ENCODE measurements at regions not wholly inside any gene's neighbourhood (a gene's known extent, or its start where the extent isn't known, plus 50 kb on each side); places are given as distances from the start of the nearest gene placed in this dataset.
A peak's percentile ranks its signal among the peaks of the same experiment; 100 is the strongest.

DNA sequence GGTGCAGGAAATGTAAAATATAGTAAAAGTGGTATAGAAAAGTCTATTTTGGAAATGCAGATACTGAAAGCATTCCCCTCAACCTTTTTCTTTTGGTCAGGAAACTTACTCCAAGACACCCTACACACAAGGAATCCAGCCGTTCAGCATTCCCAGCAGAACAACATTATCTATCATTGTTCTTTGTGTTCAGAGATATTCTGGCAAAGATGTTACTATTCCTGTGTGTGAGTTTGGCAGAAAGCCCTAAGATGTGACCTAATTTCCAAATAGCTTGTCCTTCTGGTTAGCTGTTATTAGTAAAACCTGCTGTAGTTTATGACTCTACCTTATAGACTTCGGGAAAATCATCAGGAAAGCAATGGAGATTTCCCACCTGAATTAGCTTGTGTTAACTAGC, 78.1 kb upstream of the PELI1 start:
- no peak for DNase-seq

DNA sequence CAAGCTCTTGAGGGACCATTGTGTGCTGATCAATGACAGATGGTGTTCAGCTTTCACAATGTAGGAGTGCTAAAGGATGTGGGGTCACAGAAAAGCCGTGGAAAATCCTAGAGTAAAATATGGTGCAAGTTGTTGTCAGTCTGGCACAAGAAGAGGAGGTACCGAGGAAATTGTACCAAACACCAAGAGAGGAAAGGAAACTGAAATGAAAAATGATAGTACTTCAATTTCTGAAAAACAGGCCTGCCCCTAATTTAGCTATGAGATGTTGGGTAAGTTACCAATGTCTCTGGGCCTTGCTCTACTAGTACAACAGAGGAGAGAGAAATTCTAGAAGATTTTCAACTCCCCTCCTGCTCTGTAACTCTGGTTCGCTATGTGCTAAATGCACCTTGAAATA, 78.8 kb upstream of the PELI1 start:
- DNase-seq = no peak

DNA sequence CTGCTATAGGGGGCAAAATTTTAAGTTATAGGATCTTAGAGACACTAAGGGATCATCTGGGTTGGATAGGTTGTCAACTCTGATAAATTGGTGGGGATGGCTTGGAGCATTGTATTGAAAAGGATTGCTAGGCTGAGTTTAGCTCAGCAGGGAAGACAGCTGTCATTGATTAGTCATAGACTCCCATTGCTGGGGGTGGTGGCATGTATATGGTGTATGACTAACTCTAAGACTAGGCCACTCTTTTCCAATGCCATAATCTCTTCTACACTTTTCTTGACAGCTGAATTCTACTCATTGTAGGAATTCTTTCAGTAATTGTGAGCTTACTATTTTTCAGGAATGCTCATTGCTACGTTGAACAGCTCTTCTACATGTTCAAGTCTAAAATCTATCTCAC, 81.3 kb upstream of the PELI1 start:
- DNase-seq = no peak

DNA sequence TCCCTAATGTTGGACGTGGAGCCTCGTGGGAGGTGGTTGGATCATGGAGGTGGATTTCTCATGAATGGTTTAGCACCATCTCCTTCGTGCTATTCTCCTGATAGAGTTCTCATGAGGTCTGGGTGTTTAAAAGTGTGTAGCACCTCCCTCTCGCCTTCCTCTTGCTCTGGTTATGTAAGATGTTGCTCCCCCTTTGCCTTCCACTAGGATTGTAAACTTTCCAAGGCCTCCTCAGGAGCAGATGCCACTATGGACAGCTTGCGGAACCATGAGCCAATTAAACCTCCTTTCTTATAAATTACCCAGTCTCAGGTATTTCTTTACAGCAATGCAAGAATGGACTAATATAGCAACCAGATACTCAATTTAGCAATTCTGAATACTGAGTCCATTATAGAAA, 82.4 kb upstream of the PELI1 start:
- no peak for DNase-seq

DNA sequence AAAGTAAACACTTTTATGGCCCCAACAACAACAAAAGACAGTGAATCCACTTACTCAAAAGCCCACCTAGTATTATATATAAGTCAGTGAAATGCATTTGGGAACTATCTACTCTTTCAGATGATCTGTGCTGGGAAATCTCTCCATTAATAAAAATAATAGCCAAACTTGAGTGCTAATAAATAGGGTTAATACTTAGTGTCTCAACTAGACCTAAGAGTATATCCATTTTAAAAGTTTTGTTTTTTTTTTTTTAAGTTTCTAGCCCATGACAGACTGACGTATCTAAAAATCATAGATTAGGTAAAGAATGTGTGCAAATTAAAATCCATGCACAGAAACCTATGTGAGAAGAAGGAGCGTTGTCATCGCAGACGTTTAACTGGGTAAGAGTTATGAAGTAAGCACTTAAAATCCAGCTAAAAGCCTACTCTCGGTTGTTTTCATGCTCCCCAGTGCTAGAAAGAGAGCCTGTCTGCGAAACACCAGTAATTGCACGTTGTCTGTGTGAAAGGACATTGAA, 83.4 kb upstream of the PELI1 start:
- DNase-seq = no peak

DNA sequence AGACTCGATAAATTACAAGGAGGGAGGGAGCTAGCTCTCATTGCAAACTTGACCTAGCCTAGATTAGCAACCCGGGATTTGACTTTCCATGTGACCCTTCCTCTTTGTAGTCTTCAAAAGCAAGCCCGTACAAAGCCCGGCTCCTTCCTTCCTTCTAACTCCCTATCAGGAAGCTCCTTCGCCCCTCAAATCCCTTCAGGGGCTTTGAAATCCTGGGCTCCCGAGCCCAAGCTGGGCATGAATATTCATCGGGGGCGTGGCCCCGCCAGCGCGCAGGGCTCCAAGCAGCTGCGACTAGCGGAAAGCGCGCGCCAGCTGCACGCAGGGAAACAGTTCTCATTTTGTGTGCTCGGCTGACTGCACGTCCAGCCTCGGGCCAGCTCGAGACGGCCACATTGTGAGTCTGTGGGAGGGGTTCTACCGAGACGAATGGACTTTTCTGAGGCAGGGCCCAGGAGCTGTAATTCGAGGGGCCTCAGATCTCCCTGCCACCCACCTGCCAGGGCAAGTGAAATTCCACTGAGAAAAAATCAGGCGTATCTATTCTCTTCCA, 84.0 kb upstream of the PELI1 start:
- peak; percentile 47 for DNase-seq

DNA sequence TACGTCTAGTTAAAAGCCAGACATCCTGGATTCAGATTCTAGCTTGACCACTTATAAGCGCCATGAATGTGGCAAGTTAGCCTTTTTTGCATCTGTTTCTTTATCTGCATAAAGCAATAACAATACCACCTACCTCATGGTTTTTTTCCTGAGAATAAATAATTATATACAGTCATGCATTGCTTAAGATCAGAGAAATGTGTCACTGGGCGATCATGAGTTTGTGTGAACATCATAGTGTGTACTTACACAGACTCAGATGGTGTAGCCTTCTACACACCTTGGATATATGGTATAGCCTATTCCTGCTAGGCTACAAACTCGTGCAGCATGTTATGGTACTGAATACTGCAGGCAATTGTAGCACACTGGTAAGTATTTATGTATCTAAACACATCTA, 84.7 kb upstream of the PELI1 start:
- no peak for DNase-seq

DNA sequence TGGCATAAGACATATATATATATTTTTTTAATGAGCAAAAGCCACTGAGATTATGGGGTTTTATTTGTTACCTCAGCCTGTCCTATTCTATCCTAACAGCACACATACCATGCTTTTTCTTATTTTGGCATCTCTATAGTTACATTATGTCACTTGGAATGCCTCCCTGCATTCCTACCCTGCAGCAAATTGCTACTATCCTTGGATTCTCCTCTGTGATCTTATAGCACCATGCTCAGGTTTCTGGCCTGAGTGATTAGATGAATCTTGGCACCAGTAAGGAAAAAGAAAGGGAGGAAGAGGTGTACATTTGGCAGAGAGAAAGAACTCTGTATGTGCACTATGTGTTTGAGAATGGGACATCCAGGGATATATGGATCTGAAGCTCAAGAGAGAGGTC, 86.3 kb upstream of the PELI1 start:
- DNase-seq = no peak

DNA sequence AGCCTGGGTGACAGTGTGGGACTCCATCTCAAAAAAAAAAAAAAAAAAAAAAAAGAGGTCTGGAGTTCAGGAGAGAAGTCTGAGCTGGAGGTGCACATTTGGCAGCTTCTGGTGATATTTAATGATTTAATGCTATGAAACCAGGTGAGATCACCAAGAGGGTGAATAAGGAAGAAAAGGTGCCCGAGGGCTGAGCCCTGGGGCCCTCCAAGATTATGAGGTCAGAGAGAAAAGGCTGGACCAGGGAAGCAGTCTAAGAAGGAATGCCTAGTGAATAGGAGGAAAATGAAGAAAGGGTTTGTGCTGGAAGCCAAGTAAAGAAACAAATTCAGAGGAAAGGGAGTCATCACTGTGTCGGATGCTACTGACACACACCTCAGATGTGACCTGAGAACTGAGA, 88.0 kb upstream of the PELI1 start:
- DNase-seq = no peak

DNA sequence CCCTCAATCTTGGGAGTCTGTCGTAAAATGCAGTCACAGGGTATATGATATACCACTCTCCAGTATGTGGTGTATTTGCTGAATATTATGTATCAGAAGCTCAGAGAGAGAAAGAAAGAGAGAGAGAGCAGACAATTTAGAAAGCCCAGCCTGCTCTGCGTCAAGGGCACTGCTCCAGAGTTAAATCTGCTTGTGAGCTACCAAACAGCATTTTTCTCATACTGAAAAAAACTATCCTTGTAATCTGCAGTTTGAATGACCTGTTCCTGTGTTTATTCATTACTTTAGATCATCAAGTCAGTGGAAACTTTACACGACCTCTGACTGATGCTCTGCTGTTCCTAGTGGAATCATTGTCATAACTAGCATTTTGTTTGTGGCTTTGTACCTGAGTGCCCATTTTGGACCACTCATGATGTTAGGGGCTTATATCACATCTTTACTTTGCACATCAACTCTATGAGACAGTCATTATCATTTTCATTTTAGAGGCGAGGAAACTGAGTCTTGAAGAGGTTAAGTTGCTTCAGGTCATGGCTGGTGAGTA, 89.2 kb upstream of the PELI1 start:
- no peak for DNase-seq

DNA sequence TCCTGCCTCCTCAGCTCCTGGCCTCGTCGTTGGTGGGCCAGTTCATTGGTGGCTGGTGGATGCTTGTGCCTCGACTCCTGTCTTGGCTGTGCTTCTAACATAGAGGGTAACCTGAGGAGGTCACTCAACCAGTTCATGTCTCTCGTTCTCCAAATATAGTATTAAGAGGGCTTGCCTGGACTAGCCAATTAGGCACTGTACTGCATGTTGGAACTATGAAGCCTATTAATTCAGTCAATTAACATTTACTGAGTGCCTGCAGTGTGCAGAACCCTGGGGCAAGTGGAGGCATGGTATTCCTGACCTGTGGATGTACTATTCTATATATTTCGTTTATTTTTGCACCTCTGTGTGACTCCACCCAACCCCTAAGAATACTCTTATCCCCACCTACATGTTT, 89.9 kb upstream of the PELI1 start:
- no peak for DNase-seq

DNA sequence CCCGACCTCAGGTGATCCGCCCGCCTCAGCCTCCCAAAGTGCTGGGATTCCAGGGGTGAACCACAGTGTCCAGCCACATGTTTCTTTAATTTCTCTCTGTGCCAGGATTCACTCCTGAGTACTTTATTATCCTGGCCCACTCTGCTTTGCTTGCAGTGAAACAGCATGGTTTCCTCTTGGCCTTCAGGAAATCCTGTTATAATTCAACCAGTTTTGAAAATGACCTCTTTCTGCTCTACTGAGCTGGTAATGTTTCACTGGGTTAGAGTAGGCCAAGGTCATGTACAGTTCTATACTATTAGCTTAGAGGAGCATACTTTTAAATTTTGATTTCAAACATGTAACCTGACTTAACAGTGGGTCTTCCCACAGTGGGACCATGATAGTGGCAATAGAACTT, 90.6 kb upstream of the PELI1 start:
- DNase-seq = no peak

DNA sequence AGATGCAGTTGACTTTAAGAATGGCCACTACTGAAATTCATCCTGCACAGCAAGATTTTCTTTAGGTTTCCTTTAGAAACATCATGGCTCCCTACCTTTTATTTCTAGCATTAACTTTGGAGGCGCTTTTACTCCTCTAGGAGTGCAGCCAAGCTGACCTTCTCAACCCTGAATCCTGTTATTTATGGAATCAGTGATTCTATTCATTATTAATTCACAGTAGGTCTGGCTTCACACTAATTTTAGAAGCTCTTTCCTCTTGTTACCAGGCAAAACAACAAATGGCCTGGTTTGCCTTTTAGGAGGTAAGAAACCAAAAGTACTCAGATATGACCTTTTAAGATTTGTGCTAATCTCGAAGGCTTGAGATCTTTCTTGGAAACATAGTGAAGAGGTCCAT, 93.0 kb upstream of the PELI1 start:
- no peak for DNase-seq

DNA sequence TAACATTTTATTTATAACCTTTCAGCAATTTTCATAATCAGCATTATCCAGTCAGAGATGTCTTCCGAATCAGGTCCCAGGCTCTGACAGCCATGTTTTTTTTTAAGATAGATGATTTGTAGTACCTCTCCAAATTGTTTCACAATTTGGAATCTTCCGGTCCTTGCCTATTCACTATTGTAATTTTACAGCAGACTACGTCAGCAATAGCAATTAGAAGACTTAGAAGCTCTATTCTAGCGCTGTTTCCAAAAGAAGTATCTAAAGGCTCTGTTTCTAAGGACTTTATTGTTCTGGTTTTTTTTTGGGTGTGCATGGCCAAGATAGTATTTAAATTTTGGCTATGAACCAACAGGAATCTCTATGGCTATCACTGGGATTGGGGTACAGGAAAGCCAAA, 94.6 kb upstream of the PELI1 start:
- DNase-seq = no peak

DNA sequence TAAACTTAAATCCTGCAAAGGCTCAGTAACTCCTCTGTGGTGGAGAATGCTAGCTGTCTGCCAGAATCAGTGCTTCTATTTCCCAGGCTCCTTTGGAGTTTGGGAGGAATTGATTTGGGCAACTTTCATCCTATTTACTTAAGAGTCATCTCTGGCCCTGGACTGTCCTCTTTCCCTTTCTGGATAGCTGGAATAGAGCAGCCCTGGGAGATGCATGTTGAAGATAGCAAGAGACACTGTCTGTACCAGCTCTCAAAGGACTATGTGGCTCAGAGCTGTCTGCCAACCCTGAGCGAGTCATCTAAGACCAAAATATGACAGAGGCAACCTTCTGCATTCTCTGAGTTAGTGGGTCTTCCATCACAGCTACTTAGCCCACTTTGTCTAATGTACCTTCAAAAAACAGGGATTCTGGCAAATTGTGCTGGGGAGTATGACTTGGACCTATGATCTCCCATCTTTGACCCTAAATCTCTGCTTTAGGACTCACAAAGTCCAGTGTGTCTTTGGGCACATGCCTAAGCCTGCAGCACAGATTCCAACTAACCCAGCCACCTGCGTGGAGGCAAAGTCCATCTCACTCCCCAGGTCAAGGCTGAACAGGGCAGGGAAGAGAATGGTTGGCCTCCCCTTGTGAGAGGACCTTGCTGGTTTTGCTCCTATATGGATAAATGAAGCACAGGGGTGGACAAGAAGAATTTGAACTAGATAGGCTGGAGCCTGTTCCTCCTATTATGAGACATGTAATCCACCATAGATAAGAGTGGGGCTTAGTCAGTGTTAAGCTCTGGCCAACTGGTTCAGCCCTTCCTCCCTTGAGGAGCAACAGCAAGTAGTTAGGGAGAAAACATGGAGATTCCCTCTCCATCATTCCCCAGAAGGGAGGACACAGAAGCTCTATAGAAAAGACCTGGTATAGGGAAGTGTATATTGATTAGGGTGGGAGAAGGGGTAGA, 99.1 kb upstream of the PELI1 start:
- no peak for DNase-seq

DNA sequence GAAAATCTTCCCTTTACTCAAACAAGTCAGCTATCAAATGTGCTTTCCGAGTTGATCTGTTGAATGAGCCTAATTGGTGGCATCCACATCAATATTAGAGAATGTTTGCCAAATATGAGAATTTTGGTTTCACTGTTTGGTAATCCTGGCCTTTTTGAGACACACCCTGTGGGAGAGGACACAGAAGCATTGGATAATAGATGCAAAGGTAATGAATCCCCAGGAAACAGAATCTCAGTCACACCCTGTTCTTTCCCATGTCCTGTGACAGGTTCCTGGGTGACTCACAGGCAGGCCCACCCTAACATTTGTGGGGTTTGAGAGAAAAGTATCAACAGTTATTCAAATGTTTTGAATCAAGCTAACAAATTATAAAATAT, 99.8 kb upstream of the PELI1 start:
- no peak for DNase-seq

DNA sequence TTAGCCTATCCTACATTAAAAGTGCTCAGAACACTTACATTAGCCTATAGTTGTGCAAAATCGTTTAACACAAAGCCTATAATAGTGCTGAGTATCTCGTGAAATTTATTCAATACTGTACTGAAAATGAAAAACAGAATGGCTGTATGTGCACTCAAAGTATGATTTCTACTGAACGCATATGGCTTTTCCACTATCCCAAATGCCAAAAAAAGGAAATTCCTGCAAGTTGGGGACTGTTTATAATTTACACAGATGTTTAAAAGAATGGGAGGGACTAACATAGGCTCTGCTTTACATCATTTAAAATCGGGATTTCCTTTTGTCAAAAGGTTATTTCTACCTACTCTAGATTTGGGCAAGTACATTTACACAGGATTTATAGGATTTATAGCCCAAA, 101.4 kb upstream of the PELI1 start:
- no peak for DNase-seq

DNA sequence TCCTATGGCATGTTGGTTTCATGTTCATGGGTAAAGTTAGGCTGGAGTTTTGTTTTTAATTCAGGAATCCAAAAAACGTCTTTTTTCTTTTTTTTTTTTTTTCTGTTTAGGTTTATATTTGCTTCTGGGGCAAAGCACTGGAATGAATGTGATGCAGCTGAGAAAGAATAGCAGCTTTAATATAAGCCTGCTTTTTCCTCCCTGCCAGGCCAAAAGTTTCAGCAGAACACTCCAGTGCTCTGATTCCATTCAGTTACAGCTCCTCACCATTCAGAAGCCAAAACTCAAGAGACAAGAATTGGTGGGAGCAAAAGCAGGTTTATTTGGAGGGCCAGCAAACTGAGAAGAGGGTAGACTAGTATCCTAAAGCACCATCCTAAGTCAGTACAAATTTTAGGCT, 102.7 kb upstream of the PELI1 start:
- DNase-seq = no peak

DNA sequence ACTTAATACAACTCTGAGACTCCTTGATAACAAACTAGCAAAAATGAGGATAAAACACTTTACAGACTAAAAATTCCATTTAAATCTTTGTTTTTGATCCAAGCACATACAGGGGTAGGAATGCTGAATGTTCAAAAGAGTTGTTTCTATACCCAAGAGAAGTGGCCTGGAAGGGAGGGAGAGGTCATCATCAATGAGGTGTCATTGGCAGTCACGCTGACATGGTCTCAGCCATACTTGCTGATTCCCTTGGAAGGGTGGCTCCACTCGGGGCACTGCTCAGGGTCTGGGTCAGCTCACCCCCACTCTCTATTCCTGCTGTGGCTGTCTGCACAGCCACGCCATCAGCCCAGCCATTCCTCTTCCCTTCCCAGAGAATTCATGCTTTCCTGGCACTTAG, 105.2 kb upstream of the PELI1 start:
- no peak for DNase-seq

DNA sequence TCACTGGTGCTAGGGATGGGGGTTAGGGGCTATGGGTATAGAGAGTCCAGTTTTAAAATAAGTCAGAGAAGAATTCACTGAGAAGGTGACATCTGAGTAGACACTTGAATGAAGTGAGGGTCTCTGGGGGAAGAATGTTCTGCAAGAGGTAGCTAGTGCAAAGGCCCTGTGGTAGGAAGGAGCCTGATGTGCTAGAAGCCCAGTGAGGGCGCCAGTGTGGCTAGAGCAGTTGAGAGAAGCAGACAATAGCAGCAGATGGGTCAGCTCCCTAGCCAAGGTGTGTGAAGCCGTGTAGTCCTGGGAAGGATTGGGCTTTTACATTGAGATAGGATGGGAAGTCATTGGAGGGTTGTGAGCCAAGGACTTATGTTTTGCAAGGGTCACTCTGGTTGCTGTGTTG, 105.8 kb upstream of the PELI1 start:
- DNase-seq = no peak

DNA sequence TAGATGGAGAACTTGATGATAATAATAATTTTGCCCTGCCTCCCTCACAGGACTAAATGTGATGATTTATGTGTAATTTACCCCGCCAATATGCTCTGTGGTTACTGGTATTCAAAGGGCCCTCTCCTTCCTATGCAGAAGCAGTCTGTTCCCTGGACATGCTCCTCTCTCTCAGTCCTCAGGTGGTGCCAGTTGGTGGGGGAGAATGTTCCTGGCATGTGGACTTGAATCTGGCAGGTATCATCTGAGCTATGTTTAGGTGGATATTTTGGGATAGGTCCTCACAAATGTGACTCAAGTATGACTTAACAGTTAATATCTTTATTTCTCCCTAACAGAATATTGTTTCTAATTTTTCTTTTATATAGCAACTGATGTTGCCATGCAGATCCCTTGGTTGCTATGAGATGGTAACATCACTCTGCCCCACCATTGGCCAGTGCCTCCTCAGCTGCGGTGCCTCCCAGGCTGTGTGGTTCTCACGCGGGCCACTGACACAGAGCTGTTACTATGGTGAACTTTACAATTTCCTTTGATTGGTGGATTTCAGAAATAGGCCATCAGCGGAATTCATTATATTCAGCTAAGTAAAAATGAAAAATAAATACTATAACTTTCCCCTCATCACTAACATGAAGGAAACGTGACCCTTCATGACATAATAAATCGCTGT, 106.7 kb upstream of the PELI1 start:
- DNase-seq = no peak

DNA sequence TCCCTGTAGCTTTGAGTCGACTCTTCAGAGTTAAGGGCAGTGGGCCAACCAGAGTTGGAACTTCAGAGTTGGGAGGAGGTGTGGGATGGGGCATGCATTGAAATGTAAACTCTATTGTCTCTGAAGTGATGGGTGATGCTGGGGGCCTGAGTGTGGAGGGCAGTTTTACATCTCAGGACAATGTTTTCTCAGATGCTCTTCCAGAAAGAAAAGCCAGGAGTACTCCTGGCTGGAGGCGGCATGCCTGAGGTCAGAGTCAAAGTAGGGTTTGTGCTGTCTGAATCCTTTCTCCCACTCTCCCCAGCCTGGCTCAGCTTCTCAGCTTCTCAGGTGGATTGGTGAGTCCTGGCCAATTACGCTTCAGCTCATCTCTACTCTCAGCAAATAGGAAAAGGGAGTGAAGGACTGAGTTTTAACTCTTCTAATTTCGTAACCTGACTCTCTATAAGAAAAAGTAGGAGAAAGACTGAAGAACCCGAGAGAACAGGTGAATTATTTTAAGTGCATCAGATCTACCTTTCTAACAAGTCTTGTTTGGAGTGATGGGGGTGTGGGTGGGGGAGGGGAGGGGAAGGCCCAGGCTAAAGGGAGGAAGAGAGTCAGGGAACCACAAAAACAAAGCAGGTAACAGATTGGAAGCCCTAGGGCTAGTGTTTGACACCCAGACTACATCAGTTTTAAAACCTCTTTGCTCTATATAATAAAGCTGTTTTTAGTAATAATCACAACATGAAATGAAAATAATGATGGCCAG, 107.5 kb upstream of the PELI1 start:
- no peak for DNase-seq

All from CD4-positive, alpha-beta T cell treated with Interleukin-4 for 4 hours (primary cell).